ENCODE measurements at regions not wholly inside any gene's neighbourhood (a gene's known extent, or its start where the extent isn't known, plus 50 kb on each side); places are given as distances from the start of the nearest gene placed in this dataset.

DNA sequence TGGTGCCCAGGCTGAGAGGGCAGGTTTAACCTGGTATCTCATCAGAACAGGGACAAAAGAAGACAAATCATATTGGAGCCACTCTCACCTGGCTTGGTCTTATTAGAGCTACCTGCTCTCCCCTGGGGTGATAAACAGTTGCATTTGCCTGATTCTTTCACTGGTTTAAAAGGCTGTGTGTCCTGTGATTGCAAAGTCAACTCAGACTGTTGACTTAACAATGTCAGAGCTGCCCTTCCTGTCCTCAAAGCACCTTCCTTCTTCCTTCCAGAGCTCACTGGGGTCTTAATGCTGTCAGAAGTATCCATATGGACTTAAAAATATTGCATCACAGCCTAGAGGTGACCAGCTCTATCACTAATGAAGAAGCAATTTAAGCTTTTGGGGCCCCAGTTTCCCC lies 50.5 kb upstream of the MINAR1 start:
- no peak for FAIRE-seq
- H3K27ac ChIP-seq (ENCODE audit: control insufficient read depth, insufficient read depth): no peak overlapping the region
- H3K9me3 ChIP-seq (replicated peaks; ENCODE audit: control insufficient read depth, insufficient read depth, low read length): no peaks in the 10 kb centered on the region
- no peaks in the 10 kb centered on the region for H3K4me1 ChIP-seq (ENCODE audit: control insufficient read depth, insufficient read depth, low read length)
- SMC1A ChIA-PET (ENCODE audit: uncharacterized antibody, unreplicated experiment): interaction anchor here (0.5 to 4.5 kb wide), 16 partner anchors 9 to 792 kb away, joined by 3 to 48 read pairs (median 5); no protein-coding TSS in a partner anchor
- in situ Hi-C loops (cut with MboI) (loop anchor here (5.0 to 10.0 kb wide), 4 partner anchors 211 to 793 kb away; no protein-coding TSS in a partner anchor), intact Hi-C loops (cut with micrococcal nuclease; ENCODE audit: unreplicated experiment) (loop anchor here (1.0 to 2.0 kb wide), 4 partner anchors 215 to 791 kb away; no protein-coding TSS in a partner anchor)
- H3K4me2 ChIP-seq (ENCODE audit: control insufficient read depth, insufficient read depth): no peak overlapping the region
- CTCF ChIA-PET: interaction anchor here (0.6 to 8.0 kb wide), 43 partner anchors 9 to 984 kb away, joined by 3 to 174 read pairs (median 4); no protein-coding TSS in a partner anchor
- H3K4me3 ChIP-seq: no peak overlapping the region
- H4K20me1 ChIP-seq (ENCODE audit: control insufficient read depth, insufficient read depth): no peaks in the 10 kb centered on the region
- no peak overlapping the region for H2AFZ ChIP-seq (ENCODE audit: control insufficient read depth, low read depth, low read length)
- H3K27me3 ChIP-seq (replicated peaks in 1 of 2; ENCODE audit: control insufficient read depth in 2 of 2, insufficient read depth in 2 of 2, low read length in 1 of 2): no peaks in the 10 kb centered on the region
- no peak for DNase-seq (ENCODE audit: low read depth, low spot score)
- POLR2A ChIA-PET: no interaction called here
- RAD21 ChIA-PET (ENCODE audit: unreplicated experiment): interaction anchor here (0.8 to 4.4 kb wide), 9 partner anchors 14 to 792 kb away, joined by 3 to 69 read pairs (median 10); no protein-coding TSS in a partner anchor
- no peak for ATAC-seq
- H3K79me2 ChIP-seq (ENCODE audit: control insufficient read depth, insufficient read depth, low read length): no peaks in the 10 kb centered on the region
- no peaks in the 10 kb centered on the region for H3K36me3 ChIP-seq (ENCODE audit: control insufficient read depth in 2 of 2, insufficient read depth in 2 of 2, low read length in 1 of 2)
- H3K9ac ChIP-seq (ENCODE audit: control insufficient read depth, insufficient read depth, low read length): no peak overlapping the region
- BruUV-seq (replicated peaks): no TSS peak
- TF ChIP-seq RB1 (IDR thresholded peaks at IDR 0.05; ENCODE audit: borderline replicate concordance) (no peak), EZH2 (IDR thresholded peaks at IDR 0.05; ENCODE audit: borderline replicate concordance, control insufficient read depth, low read depth, low read length) (no peak)
- TF ChIP-seq, protein P1, sequence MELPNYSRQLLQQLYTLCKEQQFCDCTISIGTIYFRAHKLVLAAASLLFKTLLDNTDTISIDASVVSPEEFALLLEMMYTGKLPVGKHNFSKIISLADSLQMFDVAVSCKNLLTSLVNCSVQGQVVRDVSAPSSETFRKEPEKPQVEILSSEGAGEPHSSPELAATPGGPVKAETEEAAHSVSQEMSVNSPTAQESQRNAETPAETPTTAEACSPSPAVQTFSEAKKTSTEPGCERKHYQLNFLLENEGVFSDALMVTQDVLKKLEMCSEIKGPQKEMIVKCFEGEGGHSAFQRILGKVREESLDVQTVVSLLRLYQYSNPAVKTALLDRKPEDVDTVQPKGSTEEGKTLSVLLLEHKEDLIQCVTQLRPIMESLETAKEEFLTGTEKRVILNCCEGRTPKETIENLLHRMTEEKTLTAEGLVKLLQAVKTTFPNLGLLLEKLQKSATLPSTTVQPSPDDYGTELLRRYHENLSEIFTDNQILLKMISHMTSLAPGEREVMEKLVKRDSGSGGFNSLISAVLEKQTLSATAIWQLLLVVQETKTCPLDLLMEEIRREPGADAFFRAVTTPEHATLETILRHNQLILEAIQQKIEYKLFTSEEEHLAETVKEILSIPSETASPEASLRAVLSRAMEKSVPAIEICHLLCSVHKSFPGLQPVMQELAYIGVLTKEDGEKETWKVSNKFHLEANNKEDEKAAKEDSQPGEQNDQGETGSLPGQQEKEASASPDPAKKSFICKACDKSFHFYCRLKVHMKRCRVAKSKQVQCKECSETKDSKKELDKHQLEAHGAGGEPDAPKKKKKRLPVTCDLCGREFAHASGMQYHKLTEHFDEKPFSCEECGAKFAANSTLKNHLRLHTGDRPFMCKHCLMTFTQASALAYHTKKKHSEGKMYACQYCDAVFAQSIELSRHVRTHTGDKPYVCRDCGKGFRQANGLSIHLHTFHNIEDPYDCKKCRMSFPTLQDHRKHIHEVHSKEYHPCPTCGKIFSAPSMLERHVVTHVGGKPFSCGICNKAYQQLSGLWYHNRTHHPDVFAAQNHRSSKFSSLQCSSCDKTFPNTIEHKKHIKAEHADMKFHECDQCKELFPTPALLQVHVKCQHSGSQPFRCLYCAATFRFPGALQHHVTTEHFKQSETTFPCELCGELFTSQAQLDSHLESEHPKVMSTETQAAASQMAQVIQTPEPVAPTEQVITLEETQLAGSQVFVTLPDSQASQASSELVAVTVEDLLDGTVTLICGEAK (IDR thresholded peaks at IDR 0.05; ENCODE audit: borderline replicate concordance): no peak
